Endothelial cell of umbilical vein (primary cell): ENCODE measurements at regions not wholly inside any gene's neighbourhood (a gene's known extent, or its start where the extent isn't known, plus 50 kb on each side); places are given as distances from the start of the nearest gene placed in this dataset.

Experiments
- CTCF ChIP-seq, 2 donors: IDR thresholded peaks; 1 replicate in 1 of 2; 2 replicates in 1 of 2; pipeline ENCODE4 v1.5.1; 2011; ENCODE audit warnings: low read length in 2 of 2, mild to moderate bottlenecking in 2 of 2, moderate library complexity in 2 of 2, control low read depth in 1 of 2, inconsistent platforms in 1 of 2, low read depth in 1 of 2; ENCODE audit not compliant: insufficient read depth in 1 of 2; ENCODE audit errors: extremely low read depth in 1 of 2
- EZH2 ChIP-seq: IDR thresholded peaks from 2 replicates; pipeline ENCODE4 v1.6.1; 2012; ENCODE audit warnings: borderline replicate concordance, low read depth, mild to moderate bottlenecking, moderate library complexity, low read length, inconsistent platforms; ENCODE audit not compliant: severe bottlenecking
- MAX ChIP-seq: IDR thresholded peaks from 2 replicates; pipeline ENCODE4 v1.6.1; 2011; ENCODE audit not compliant: insufficient read depth, insufficient read length
- POLR2A ChIP-seq: IDR thresholded peaks from 2 replicates; pipeline ENCODE4 v1.6.1; 2012; ENCODE audit warnings: low read depth, mild to moderate bottlenecking, control low read depth, low read length
- POLR2AphosphoS5 ChIP-seq: IDR thresholded peaks from 2 replicates; pipeline ENCODE4 v1.6.1; 2012; ENCODE audit warnings: low read depth, mild to moderate bottlenecking, control low read depth, low read length, moderate library complexity; ENCODE audit not compliant: insufficient read depth

- TF ChIP-seq EZH2 (no peak), POLR2A (no peak), CTCF (IDR thresholded peaks at IDR 0.05; ENCODE audit: extremely low read depth in 1 of 2, insufficient read depth in 1 of 2, low read depth in 1 of 2, low read length in 2 of 2) (no peak), MAX (no peak), POLR2AphosphoS5 (no peak)
These were observed 76.4 kb upstream of the FCN1 start for GRCh38 chr9:134993996-134994720.
